ENCODE measurements at regions not wholly inside any gene's neighbourhood (a gene's known extent, or its start where the extent isn't known, plus 50 kb on each side); places are given as distances from the start of the nearest gene placed in this dataset.

GRCh38 chr2:217521820-217522219 is 481.0 kb downstream of the TNS1 start:
- TF ChIP-seq CTCF (IDR thresholded peaks at IDR 0.05) (no peak), POLR2A (IDR thresholded peaks at IDR 0.05) (no peak)

Data from body of pancreas (tissue), 4 donors.